ENCODE measurements at regions not wholly inside any gene's neighbourhood (a gene's known extent, or its start where the extent isn't known, plus 50 kb on each side); places are given as distances from the start of the nearest gene placed in this dataset.
A peak's percentile ranks its signal among the peaks of the same experiment; 100 is the strongest.
"Not testable (repeated sequence)": the region's sequence is repeated elsewhere in the genome, so short reads cannot be mapped to it uniquely, and the experiment has no call there.

GRCh38 chr2:195342061-195342460 is 315.0 kb upstream of the SLC39A10 start:
- no peak for DNase-seq

GRCh38 chr2:195338856-195339255 is 318.2 kb upstream of the SLC39A10 start:
- no peak for DNase-seq

- no peak for DNase-seq
Observed at GRCh38 chr2:195337597-195337996, 319.4 kb upstream of the SLC39A10 start.

- DNase-seq: no peak
Observed at GRCh38 chr2:195333869-195334268, 323.2 kb upstream of the SLC39A10 start.

- DNase-seq: no peak
Observed at GRCh38 chr2:195331966-195332365, 325.1 kb upstream of the SLC39A10 start.

GRCh38 chr2:195331129-195331528 is 325.9 kb upstream of the SLC39A10 start:
- DNase-seq: no peak

- no peak for DNase-seq
Observed at GRCh38 chr2:195330513-195330956, 326.5 kb upstream of the SLC39A10 start.

GRCh38 chr2:195329784-195330183 is 327.2 kb upstream of the SLC39A10 start:
- not testable (repeated sequence) for DNase-seq

GRCh38 chr2:195326537-195326936 is 330.5 kb upstream of the SLC39A10 start:
- DNase-seq: no peak

- peak; percentile 16 for DNase-seq
Observed at GRCh38 chr2:195322324-195322723, 334.7 kb upstream of the SLC39A10 start.

- no peak for DNase-seq
Observed at GRCh38 chr2:195320413-195320973, 336.5 kb upstream of the SLC39A10 start.

- DNase-seq: no peak
Observed at GRCh38 chr2:195319548-195320412, 337.2 kb upstream of the SLC39A10 start.

- no peak for DNase-seq
Observed at GRCh38 chr2:195319112-195319460, 337.9 kb upstream of the SLC39A10 start.

GRCh38 chr2:195318440-195319111 is 338.4 kb upstream of the SLC39A10 start:
- peak; percentile 63 for DNase-seq

GRCh38 chr2:195317550-195317949 is 339.5 kb upstream of the SLC39A10 start:
- DNase-seq: no peak

GRCh38 chr2:195316486-195316885 is 340.5 kb upstream of the SLC39A10 start:
- DNase-seq: no peak

GRCh38 chr2:195313962-195314361 is 343.1 kb upstream of the SLC39A10 start:
- no peak for DNase-seq

- no peak for DNase-seq
Observed at GRCh38 chr2:195312662-195313061, 344.4 kb upstream of the SLC39A10 start.

GRCh38 chr2:195308163-195308562 is 348.9 kb upstream of the SLC39A10 start:
- no peak for DNase-seq

- DNase-seq: no peak
Observed at GRCh38 chr2:195307751-195308150, 349.3 kb upstream of the SLC39A10 start.

- no peak for DNase-seq
Observed at GRCh38 chr2:195304310-195304709, 352.7 kb upstream of the SLC39A10 start.

GRCh38 chr2:195300631-195301030 is 356.4 kb upstream of the SLC39A10 start:
- no peak for DNase-seq

GRCh38 chr2:195299600-195299999 is 357.4 kb upstream of the SLC39A10 start:
- DNase-seq: no peak

- DNase-seq: no peak
Observed at GRCh38 chr2:195296490-195296889, 360.5 kb upstream of the SLC39A10 start.

Data from NCI-H510A treated with DMSO at 0.1 percent for 48 hours (cell line).